ENCODE measurements at regions not wholly inside any gene's neighbourhood (a gene's known extent, or its start where the extent isn't known, plus 50 kb on each side); places are given as distances from the start of the nearest gene placed in this dataset.

- POLR2A ChIA-PET (ENCODE audit: unreplicated experiment): no interaction called here
- H3K27ac ChIP-seq (ENCODE audit: low read length): peak overlapping the region; percentile 73
- H3K4me3 ChIP-seq (ENCODE audit: low read length): no peak overlapping the region
- no peaks in the 10 kb centered on the region for H3K9me3 ChIP-seq (ENCODE audit: low read length)
- no peak overlapping the region for H2AFZ ChIP-seq (ENCODE audit: low read length)
- H4K20me1 ChIP-seq (ENCODE audit: low read length): no peaks in the 10 kb centered on the region
- peaks cover 34% of the 10 kb centered on the region for H3K4me1 ChIP-seq (ENCODE audit: insufficient read depth, low read length)
- H3K79me2 ChIP-seq (ENCODE audit: low read length): no peaks in the 10 kb centered on the region
- DNase-seq: peak; percentile 70
- TF ChIP-seq EZH2phosphoT487 (IDR thresholded peaks at IDR 0.05; ENCODE audit: borderline replicate concordance, low read length) (no peak), EZH2 (IDR thresholded peaks at IDR 0.05; ENCODE audit: low read length, unreplicated experiment) (no peak)
- TF ChIP-seq, protein P1, sequence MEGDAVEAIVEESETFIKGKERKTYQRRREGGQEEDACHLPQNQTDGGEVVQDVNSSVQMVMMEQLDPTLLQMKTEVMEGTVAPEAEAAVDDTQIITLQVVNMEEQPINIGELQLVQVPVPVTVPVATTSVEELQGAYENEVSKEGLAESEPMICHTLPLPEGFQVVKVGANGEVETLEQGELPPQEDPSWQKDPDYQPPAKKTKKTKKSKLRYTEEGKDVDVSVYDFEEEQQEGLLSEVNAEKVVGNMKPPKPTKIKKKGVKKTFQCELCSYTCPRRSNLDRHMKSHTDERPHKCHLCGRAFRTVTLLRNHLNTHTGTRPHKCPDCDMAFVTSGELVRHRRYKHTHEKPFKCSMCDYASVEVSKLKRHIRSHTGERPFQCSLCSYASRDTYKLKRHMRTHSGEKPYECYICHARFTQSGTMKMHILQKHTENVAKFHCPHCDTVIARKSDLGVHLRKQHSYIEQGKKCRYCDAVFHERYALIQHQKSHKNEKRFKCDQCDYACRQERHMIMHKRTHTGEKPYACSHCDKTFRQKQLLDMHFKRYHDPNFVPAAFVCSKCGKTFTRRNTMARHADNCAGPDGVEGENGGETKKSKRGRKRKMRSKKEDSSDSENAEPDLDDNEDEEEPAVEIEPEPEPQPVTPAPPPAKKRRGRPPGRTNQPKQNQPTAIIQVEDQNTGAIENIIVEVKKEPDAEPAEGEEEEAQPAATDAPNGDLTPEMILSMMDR (conservative IDR thresholded peaks at IDR 0.05; ENCODE audit: low read depth, low read length): no peak
- H3F3A ChIP-seq (ENCODE audit: low read length, unreplicated experiment): no peaks in the 10 kb centered on the region
- no peaks in the 10 kb centered on the region for H3K27me3 ChIP-seq (ENCODE audit: low read length)
- H3K36me3 ChIP-seq (ENCODE audit: low read depth, low read length): no peaks in the 10 kb centered on the region
- peak overlapping the region; percentile 17; the same call in 1 of the 2 replicates for H3K9ac ChIP-seq (ENCODE audit: low read length)
- ATAC-seq: peak; percentile 82
- no TSS peak for BruUV-seq (replicated peaks)
- peak overlapping the region; percentile 51 for H3K4me2 ChIP-seq (ENCODE audit: low read length)
- intact Hi-C loops (cut with micrococcal nuclease): no loop called here
- CTCF ChIA-PET: no interaction called here
- H3K9me2 ChIP-seq (replicated peaks; ENCODE audit: low read length): no peaks in the 10 kb centered on the region
These were observed 125.2 kb upstream of the PIK3C3 start for GRCh38 chr18:41829647-41830516.

DNA sequence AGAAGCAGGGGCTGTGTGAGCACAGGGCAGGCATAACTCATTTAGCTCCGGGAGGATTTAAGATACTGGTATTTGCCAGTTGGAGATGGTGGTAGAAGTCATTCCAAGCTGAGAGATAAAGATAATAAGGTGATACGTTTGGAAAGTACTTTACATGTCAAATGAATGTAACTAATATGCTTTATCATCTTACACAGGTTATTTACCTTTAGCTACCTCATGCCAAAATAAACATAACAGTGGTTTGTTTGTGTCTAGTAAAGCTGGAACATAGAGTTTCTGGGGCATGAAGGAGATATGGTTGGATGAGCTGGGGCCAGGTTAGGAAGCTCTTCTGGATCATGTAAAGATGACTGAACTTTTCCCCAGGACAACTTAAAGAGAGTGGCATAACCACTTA, 126.9 kb upstream of the PIK3C3 start:
- Histone ChIP-seq H3F3A (ENCODE audit: low read length, unreplicated experiment) (no peaks in the 10 kb centered on the region), H3K9me2 (replicated peaks; ENCODE audit: low read length) (no peaks in the 10 kb centered on the region), H3K27me3 (ENCODE audit: low read length) (no peaks in the 10 kb centered on the region), H3K79me2 (ENCODE audit: low read length) (no peaks in the 10 kb centered on the region), H3K4me3 (ENCODE audit: low read length) (no peak overlapping the region), H3K9ac (ENCODE audit: low read length) (no peak overlapping the region), H3K4me2 (ENCODE audit: low read length) (peak overlapping the region; percentile 48), H2AFZ (ENCODE audit: low read length) (no peak overlapping the region), H3K4me1 (ENCODE audit: insufficient read depth, low read length) (peaks cover 34% of the 10 kb centered on the region), H3K27ac (ENCODE audit: low read length) (peak overlapping the region; percentile 73), H3K36me3 (ENCODE audit: low read depth, low read length) (no peaks in the 10 kb centered on the region), H4K20me1 (ENCODE audit: low read length) (no peaks in the 10 kb centered on the region), H3K9me3 (ENCODE audit: low read length) (no peaks in the 10 kb centered on the region)
- intact Hi-C loops (cut with micrococcal nuclease): no loop called here
- TF ChIP-seq EZH2phosphoT487 (IDR thresholded peaks at IDR 0.05; ENCODE audit: borderline replicate concordance, low read length): no peak
- DNase-seq: peak; percentile 65
- CTCF ChIA-PET: no interaction called here
- ATAC-seq: peak; percentile 74
- POLR2A ChIA-PET (ENCODE audit: unreplicated experiment): no interaction called here
- no TSS peak for BruUV-seq (replicated peaks)

DNA sequence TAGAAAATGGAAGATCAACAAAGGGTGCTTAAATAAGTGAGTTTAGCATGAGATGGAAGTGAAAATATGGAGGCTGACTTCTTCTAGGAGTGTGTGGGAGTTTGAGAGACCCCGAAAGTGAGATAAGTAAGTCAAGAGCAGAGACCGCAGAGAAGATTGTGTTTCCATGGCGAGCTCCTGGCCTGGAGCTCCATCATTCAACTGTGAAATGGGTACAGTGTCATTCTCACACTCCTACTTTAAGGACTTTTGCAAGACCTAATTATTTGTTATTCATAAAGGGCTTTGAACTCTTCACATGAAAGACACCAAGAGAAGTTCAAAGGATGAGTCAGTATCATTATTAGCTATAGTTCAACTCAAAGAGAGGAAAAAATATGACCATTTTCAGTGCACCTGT, 134.2 kb upstream of the PIK3C3 start:
- CTCF ChIA-PET: no interaction called here
- Histone ChIP-seq H3K9ac (ENCODE audit: low read length) (no peak overlapping the region), H3K4me2 (ENCODE audit: low read length) (no peak overlapping the region), H3F3A (ENCODE audit: low read length, unreplicated experiment) (no peaks in the 10 kb centered on the region), H3K4me1 (ENCODE audit: insufficient read depth, low read length) (no peaks in the 10 kb centered on the region), H3K9me3 (ENCODE audit: low read length) (no peaks in the 10 kb centered on the region), H3K9me2 (replicated peaks; ENCODE audit: low read length) (no peaks in the 10 kb centered on the region), H3K27ac (ENCODE audit: low read length) (no peak overlapping the region), H3K27me3 (ENCODE audit: low read length) (no peaks in the 10 kb centered on the region), H3K79me2 (ENCODE audit: low read length) (no peaks in the 10 kb centered on the region), H3K36me3 (ENCODE audit: low read depth, low read length) (no peaks in the 10 kb centered on the region), H3K4me3 (ENCODE audit: low read length) (no peak overlapping the region), H4K20me1 (ENCODE audit: low read length) (no peaks in the 10 kb centered on the region), H2AFZ (ENCODE audit: low read length) (no peak overlapping the region)
- intact Hi-C loops (cut with micrococcal nuclease): no loop called here
- no peak for DNase-seq
- no peak for TF ChIP-seq EZH2phosphoT487 (IDR thresholded peaks at IDR 0.05; ENCODE audit: borderline replicate concordance, low read length)
- no peak for TF ChIP-seq EZH2 (IDR thresholded peaks at IDR 0.05; ENCODE audit: low read length, unreplicated experiment)
- TF ChIP-seq, protein P1 (conservative IDR thresholded peaks at IDR 0.05; ENCODE audit: low read depth, low read length): no peak
- no peak for ATAC-seq
- POLR2A ChIA-PET (ENCODE audit: unreplicated experiment): no interaction called here
- no TSS peak for BruUV-seq (replicated peaks)
